ENCODE measurements at regions not wholly inside any gene's neighbourhood (a gene's known extent, or its start where the extent isn't known, plus 50 kb on each side); places are given as distances from the start of the nearest gene placed in this dataset.

GRCh38 chr5:142422429-142422828 is 97.6 kb upstream of the SPRY4 start:
- peaks cover 12% of the 10 kb centered on the region for H3K4me1 ChIP-seq
- Mint-ChIP-seq H3K4me1 (ENCODE audit: low read depth, unreplicated experiment) (peaks cover 12% of the 10 kb centered on the region), H3K27me3 (ENCODE audit: insufficient read depth, unreplicated experiment) (no peaks in the 10 kb centered on the region), H3K9me3 (ENCODE audit: unreplicated experiment) (no peaks in the 10 kb centered on the region), H3K27ac (ENCODE audit: unreplicated experiment) (no peak overlapping the region), H3K4me3 (ENCODE audit: unreplicated experiment) (no peak overlapping the region), H3K36me3 (ENCODE audit: insufficient read depth, unreplicated experiment) (no peaks in the 10 kb centered on the region)
- no peak for DNase-seq
- no peaks in the 10 kb centered on the region for H3K27me3 ChIP-seq (replicated peaks; ENCODE audit: control insufficient read depth, insufficient read depth, low read length)
- no TSS peak for BruUV-seq (replicated peaks)
- no peaks in the 10 kb centered on the region for H3K36me3 ChIP-seq (ENCODE audit: control insufficient read depth, insufficient read depth, low read length)
- no peaks in the 10 kb centered on the region for H3K9me3 ChIP-seq
- no peak for TF ChIP-seq CTCF (IDR thresholded peaks at IDR 0.05; ENCODE audit: insufficient read depth in 1 of 2, low read depth in 1 of 2, low read length in 1 of 2, severe bottlenecking in 1 of 2, unreplicated experiment in 1 of 2)
- POLR2A ChIA-PET, result interaction anchor here (0.5 to 0.7 kb wide), 2 partner anchors 22 to 300 kb away, joined by 3 to 4 read pairs; no protein-coding TSS in a partner anchor
- no peak overlapping the region for H3K4me3 ChIP-seq (ENCODE audit: low read depth, low read length)
- intact Hi-C loops (cut with micrococcal nuclease; ENCODE audit: unreplicated experiment), result no loop called here
- CTCF ChIA-PET, result interaction anchor here (0.7 kb wide), 1 partner anchor 85 kb away, joined by 5 read pairs; no protein-coding TSS in a partner anchor

- no peaks in the 10 kb centered on the region for H3K36me3 Mint-ChIP-seq (ENCODE audit: insufficient read depth, unreplicated experiment)
- peaks cover 12% of the 10 kb centered on the region for H3K4me1 ChIP-seq
- no peak overlapping the region for H3K4me3 ChIP-seq (ENCODE audit: low read depth, low read length)
- no peak overlapping the region for H3K27ac Mint-ChIP-seq (ENCODE audit: unreplicated experiment)
- H3K27me3 ChIP-seq (replicated peaks; ENCODE audit: control insufficient read depth, insufficient read depth, low read length), result no peaks in the 10 kb centered on the region
- BruUV-seq (replicated peaks), result no TSS peak
- intact Hi-C loops (cut with micrococcal nuclease; ENCODE audit: unreplicated experiment), result no loop called here
- no peaks in the 10 kb centered on the region for H3K9me3 ChIP-seq
- no peaks in the 10 kb centered on the region for H3K9me3 Mint-ChIP-seq (ENCODE audit: unreplicated experiment)
- H3K36me3 ChIP-seq (ENCODE audit: control insufficient read depth, insufficient read depth, low read length), result no peaks in the 10 kb centered on the region
- POLR2A ChIA-PET, result interaction anchor here (0.5 to 0.7 kb wide), 2 partner anchors 22 to 300 kb away, joined by 3 to 4 read pairs; no protein-coding TSS in a partner anchor
- CTCF ChIA-PET, result interaction anchor here (0.7 kb wide), 2 partner anchors 86 to 359 kb away, joined by 4 to 5 read pairs; no protein-coding TSS in a partner anchor
- peaks cover 12% of the 10 kb centered on the region for H3K4me1 Mint-ChIP-seq (ENCODE audit: low read depth, unreplicated experiment)
- no peaks in the 10 kb centered on the region for H3K27me3 Mint-ChIP-seq (ENCODE audit: insufficient read depth, unreplicated experiment)
- no peak for TF ChIP-seq CTCF (IDR thresholded peaks at IDR 0.05; ENCODE audit: insufficient read depth in 1 of 2, low read depth in 1 of 2, low read length in 1 of 2, severe bottlenecking in 1 of 2, unreplicated experiment in 1 of 2)
- DNase-seq, result no peak
- H3K4me3 Mint-ChIP-seq (ENCODE audit: unreplicated experiment), result no peak overlapping the region
Observed at GRCh38 chr5:142421621-142422397, 97.0 kb upstream of the SPRY4 start.

DNA sequence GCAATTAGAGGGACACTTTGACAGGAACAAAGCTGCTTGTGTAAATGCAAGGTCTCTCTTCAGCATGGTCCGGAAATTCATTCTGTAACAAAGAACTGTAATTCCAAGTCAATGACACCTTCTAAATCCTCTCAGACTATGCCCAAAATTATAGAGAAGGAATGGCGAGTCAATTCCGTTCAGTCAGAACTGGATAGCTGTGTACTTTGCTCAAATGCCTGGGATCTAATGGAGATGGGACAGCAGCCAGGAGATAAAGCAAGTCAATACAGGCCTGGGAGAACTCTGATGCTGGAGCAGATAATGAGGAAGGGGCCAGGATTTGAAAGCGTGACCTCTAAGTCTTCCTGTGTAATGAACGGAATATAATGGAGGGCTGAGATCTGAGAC is 96.4 kb upstream of the SPRY4 start:
- no TSS peak for BruUV-seq (replicated peaks)
- TF ChIP-seq CTCF (IDR thresholded peaks at IDR 0.05; ENCODE audit: insufficient read depth in 1 of 2, low read depth in 1 of 2, low read length in 1 of 2, severe bottlenecking in 1 of 2, unreplicated experiment in 1 of 2), result no peak
- H3K36me3 Mint-ChIP-seq (ENCODE audit: insufficient read depth, unreplicated experiment), result no peaks in the 10 kb centered on the region
- ChIA-PET CTCF (no interaction called here), POLR2A (no interaction called here)
- no peak overlapping the region for H3K4me3 Mint-ChIP-seq (ENCODE audit: unreplicated experiment)
- no peaks in the 10 kb centered on the region for H3K27me3 Mint-ChIP-seq (ENCODE audit: insufficient read depth, unreplicated experiment)
- no peak overlapping the region for H3K27ac Mint-ChIP-seq (ENCODE audit: unreplicated experiment)
- peaks cover 12% of the 10 kb centered on the region for H3K4me1 Mint-ChIP-seq (ENCODE audit: low read depth, unreplicated experiment)
- H3K9me3 Mint-ChIP-seq (ENCODE audit: unreplicated experiment), result no peaks in the 10 kb centered on the region
- Histone ChIP-seq H3K4me3 (ENCODE audit: low read depth, low read length) (no peak overlapping the region), H3K36me3 (ENCODE audit: control insufficient read depth, insufficient read depth, low read length) (no peaks in the 10 kb centered on the region), H3K27me3 (replicated peaks; ENCODE audit: control insufficient read depth, insufficient read depth, low read length) (no peaks in the 10 kb centered on the region), H3K4me1 (peaks cover 12% of the 10 kb centered on the region), H3K9me3 (no peaks in the 10 kb centered on the region)
- no peak for DNase-seq
- intact Hi-C loops (cut with micrococcal nuclease; ENCODE audit: unreplicated experiment), result no loop called here
